ENCODE measurements at regions not wholly inside any gene's neighbourhood (a gene's known extent, or its start where the extent isn't known, plus 50 kb on each side); places are given as distances from the start of the nearest gene placed in this dataset.

- TF ChIP-seq, protein P1, sequence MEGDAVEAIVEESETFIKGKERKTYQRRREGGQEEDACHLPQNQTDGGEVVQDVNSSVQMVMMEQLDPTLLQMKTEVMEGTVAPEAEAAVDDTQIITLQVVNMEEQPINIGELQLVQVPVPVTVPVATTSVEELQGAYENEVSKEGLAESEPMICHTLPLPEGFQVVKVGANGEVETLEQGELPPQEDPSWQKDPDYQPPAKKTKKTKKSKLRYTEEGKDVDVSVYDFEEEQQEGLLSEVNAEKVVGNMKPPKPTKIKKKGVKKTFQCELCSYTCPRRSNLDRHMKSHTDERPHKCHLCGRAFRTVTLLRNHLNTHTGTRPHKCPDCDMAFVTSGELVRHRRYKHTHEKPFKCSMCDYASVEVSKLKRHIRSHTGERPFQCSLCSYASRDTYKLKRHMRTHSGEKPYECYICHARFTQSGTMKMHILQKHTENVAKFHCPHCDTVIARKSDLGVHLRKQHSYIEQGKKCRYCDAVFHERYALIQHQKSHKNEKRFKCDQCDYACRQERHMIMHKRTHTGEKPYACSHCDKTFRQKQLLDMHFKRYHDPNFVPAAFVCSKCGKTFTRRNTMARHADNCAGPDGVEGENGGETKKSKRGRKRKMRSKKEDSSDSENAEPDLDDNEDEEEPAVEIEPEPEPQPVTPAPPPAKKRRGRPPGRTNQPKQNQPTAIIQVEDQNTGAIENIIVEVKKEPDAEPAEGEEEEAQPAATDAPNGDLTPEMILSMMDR (IDR thresholded peaks at IDR 0.05; ENCODE audit: low read length): no peak
- no peak for TF ChIP-seq EZH2 (IDR thresholded peaks at IDR 0.05; ENCODE audit: borderline replicate concordance, low read length)
Measured at GRCh38 chr18:47403949-47404348, 152.5 kb upstream of the SKOR2 start.

All from OCI-LY1 (cell line).